Heart left ventricle (tissue), 16 donors: ENCODE measurements at regions not wholly inside any gene's neighbourhood (a gene's known extent, or its start where the extent isn't known, plus 50 kb on each side); places are given as distances from the start of the nearest gene placed in this dataset.

Source experiments
- ATAC-seq, 4 donors: fragments of 200-7000 bp; cut with Tn5 transposase; one replicate each; pipeline ENCODE4 v1.9.1; 2020 to 2022; ENCODE audit warnings: moderate library complexity in 4 of 4, mild to moderate bottlenecking in 3 of 4, moderate number of reproducible peaks in 1 of 4
- DNase-seq, 5 donors: peaks; one replicate each; pipeline ENCODE4 v3.0.0-alpha.2; 2020
- H3K27ac ChIP-seq, 12 donors: fragments of 200-600 bp; sonication (generic) in 4 of 12; one replicate each; pipeline versions ENCODE4 v1.5.0 to v1.8.0; 2016 to 2022; ENCODE audit warnings: mild to moderate bottlenecking in 2 of 12
- H3K27me3 ChIP-seq, 9 donors: fragments of 200-600 bp; sonication (generic) in 2 of 9; one replicate each; pipeline versions ENCODE4 v1.5.1 to v1.8.0; 2016 to 2022; ENCODE audit warnings: mild to moderate bottlenecking in 3 of 9
- H3K36me3 ChIP-seq, 9 donors: fragments of 200-600 bp; sonication (generic) in 2 of 9; one replicate each; pipeline versions ENCODE4 v1.5.0 to v1.8.0; 2018 to 2022; ENCODE audit warnings: mild to moderate bottlenecking in 2 of 9
- H3K4me1 ChIP-seq, 12 donors: fragments of 200-600 bp; sonication (generic) in 4 of 12; one replicate each; pipeline versions ENCODE4 v1.5.0 to v1.8.0; 2016 to 2022; ENCODE audit warnings: mild to moderate bottlenecking in 3 of 12
- H3K4me3 ChIP-seq, 12 donors: fragments of 200-600 bp; sonication (generic) in 4 of 12; one replicate each; pipeline versions ENCODE4 v1.5.0 to v1.8.0; 2017 to 2022; ENCODE audit warnings: mild to moderate bottlenecking in 9 of 12, moderate library complexity in 4 of 12
- H3K9me3 ChIP-seq, 12 donors: fragments of 200-600 bp; sonication (generic) in 4 of 12; one replicate each; pipeline versions ENCODE4 v1.5.0 to v1.8.0; 2016 to 2022; ENCODE audit warnings: mild to moderate bottlenecking in 1 of 12
- POLR2A ChIP-seq, 2 donors: fragments of 450-650 bp; IDR thresholded peaks; one replicate each; pipeline ENCODE4 v1.6.1; 2017; ENCODE audit warnings: antibody characterized with exemption in 2 of 2, mild to moderate bottlenecking in 2 of 2, moderate library complexity in 2 of 2
- WGBS, 4 donors: extraction: QIAGEN DNeasy Blood & Tissue Kit in 2 of 4; methylation state at CpG; one replicate each; pipeline versions ENCODE4 v1.1.5 to v1.1.7; 2013 to 2018; 5-methylcytosine and 5-hydroxymethylcytosine counted together
- intact Hi-C, 10 donors: fragments of 100-400 bp; cut with DNase I; formaldehyde crosslinking; loops; one replicate each; pipeline versions ENCODE4 v1.11.1 to v1.14.2; 2022
- TF ChIP-seq, protein P1 (sequence below), 12 donors: fragments of 200-600 bp; sonication (generic) in 4 of 12; IDR thresholded peaks; one replicate each; pipeline versions ENCODE4 v1.5.0 to v1.8.0; 2018 to 2022; ENCODE audit warnings: antibody characterized with exemption in 12 of 12, mild to moderate bottlenecking in 5 of 12
- donor health status: ischemic (EF 13 %, LVEDD 7.1; RV severe dilation, severe dysfunction).
- donor health status: healthy with polysubstance abuse.
- donor health status: DM: no; HTN: yes; CAD: no.
- donor health status: DM: no; HTN: no; CAD: no.
- donor health status: ischemic (EF 25% LVEDD 6.9; RV normal size, moderate dysfunction).
- donor health status: ischemic (EF 25% LVEDD 5.7; RV mildly dilated, moderate dysfunction).
- donor health status: healthy.
- donor health status: DM: yes; HTN: yes; CAD: no.
- donor health status: ischemic (EF 35%, LVEDD 5.7; RV mildly dilated, moderate dysfunction).
- donor health status: nonischemic (EF 11% LVEDD 7.7; RV severe dilation, severe dysfunction).
- donor health status: DM: yes; HTN: yes; CAD: no.
- donor health status: PGD.
- donor health status: ischemic (EF 29% LVEDD 5.4; RV normal size, mild dysfunction).
- donor health status: nonischemic (EF 23%, LVEDD 6.1; RV moderate dilation, normal function).

DNA sequence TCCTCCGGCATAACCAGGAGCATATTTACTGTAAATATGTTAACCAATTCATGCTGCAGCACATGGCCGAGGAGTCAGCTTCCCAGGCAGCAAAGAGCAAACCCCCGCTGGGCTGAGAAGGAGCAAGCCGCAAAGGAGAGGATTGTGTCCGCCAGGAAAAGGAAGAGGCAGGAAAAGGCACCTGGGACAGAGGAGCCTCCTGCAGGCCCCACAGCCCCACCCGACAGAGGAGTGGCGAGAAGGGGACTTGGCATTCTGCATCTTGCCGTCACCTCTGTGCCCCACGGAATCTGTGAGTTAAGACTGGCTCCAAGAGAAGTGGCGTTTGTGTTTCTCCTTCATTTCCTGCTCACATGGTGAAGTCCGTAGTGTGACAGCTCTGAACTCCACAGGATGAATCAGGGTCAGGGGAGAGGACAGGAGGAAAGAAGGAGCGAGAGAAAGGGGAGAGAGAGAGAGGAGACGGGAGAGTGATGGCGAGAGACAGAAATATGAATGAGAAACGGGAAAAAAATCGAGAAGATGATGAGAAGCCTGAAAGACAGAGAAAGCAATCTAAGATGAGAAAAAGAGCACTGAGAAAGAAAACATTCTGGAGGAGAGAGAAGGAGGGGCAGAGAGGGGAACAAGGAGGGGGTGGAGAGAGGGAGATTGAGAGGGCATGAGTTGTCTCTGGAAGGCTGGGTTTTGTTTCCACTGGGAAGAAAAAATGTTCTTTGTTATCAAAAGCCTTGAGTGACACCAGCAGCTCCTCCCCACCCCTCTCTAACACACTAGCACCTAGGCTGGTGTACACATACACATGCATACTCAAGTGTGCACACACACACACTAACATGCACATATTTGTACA lies 489.6 kb downstream of the MN1 start:
- DNase-seq (no peak), ATAC-seq (no peak)
- WGBS, 4 donors, result 29 to 31% (median 30%) methylated on average over 15 to 16 of the region's 16 CpGs
- peaks cover 0 to 20% (median 4%) of the 10 kb centered on the region in 9 donors for H3K27me3 ChIP-seq
- H3K36me3 ChIP-seq, result no peaks in the 10 kb centered on the region
- peaks cover 0 to 27% (median 2%) of the 10 kb centered on the region in 12 donors for H3K4me1 ChIP-seq
- peaks cover 0 to 8% (median 0%) of the 10 kb centered on the region in 12 donors for H3K9me3 ChIP-seq
- H3K4me3 ChIP-seq, result no peak overlapping the region
- TF ChIP-seq, protein P1, sequence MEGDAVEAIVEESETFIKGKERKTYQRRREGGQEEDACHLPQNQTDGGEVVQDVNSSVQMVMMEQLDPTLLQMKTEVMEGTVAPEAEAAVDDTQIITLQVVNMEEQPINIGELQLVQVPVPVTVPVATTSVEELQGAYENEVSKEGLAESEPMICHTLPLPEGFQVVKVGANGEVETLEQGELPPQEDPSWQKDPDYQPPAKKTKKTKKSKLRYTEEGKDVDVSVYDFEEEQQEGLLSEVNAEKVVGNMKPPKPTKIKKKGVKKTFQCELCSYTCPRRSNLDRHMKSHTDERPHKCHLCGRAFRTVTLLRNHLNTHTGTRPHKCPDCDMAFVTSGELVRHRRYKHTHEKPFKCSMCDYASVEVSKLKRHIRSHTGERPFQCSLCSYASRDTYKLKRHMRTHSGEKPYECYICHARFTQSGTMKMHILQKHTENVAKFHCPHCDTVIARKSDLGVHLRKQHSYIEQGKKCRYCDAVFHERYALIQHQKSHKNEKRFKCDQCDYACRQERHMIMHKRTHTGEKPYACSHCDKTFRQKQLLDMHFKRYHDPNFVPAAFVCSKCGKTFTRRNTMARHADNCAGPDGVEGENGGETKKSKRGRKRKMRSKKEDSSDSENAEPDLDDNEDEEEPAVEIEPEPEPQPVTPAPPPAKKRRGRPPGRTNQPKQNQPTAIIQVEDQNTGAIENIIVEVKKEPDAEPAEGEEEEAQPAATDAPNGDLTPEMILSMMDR (IDR thresholded peaks at IDR 0.05), result no peak
- no peak for TF ChIP-seq POLR2A (IDR thresholded peaks at IDR 0.05)
- peak overlapping the region in 1 of 12 donors; percentile 19 for H3K27ac ChIP-seq
- intact Hi-C loops, result no loop called here

DNA sequence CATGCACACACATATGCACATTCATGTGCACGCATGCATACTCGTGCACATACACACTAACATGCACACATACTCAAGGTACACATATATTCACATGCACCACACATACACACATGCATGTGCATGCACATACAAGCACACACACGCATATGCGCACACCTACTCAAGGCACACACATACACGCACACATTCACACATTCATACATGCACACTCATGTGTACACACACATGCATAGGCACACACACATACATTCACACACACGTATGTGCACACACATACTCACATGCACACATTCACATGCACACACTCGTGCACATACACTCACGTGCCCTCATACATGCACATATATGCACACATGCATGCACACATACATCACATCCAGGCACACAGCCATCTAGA lies 489.0 kb downstream of the MN1 start:
- Histone ChIP-seq H3K27me3 (peaks cover 0 to 20% (median 4%) of the 10 kb centered on the region in 9 donors), H3K4me1 (peaks cover 0 to 27% (median 2%) of the 10 kb centered on the region in 12 donors), H3K27ac (no peak overlapping the region), H3K36me3 (no peaks in the 10 kb centered on the region), H3K9me3 (peaks cover 0 to 8% (median 0%) of the 10 kb centered on the region in 12 donors), H3K4me3 (no peak overlapping the region)
- TF ChIP-seq, protein P1 (IDR thresholded peaks at IDR 0.05), result no peak
- no peak for TF ChIP-seq POLR2A (IDR thresholded peaks at IDR 0.05)
- intact Hi-C loops, result no loop called here
- WGBS, 4 donors, result 68 to 89% (median 82%) methylated on average over 8 of the region's 8 CpGs
- no peak for ATAC-seq
- DNase-seq, result no peak

DNA sequence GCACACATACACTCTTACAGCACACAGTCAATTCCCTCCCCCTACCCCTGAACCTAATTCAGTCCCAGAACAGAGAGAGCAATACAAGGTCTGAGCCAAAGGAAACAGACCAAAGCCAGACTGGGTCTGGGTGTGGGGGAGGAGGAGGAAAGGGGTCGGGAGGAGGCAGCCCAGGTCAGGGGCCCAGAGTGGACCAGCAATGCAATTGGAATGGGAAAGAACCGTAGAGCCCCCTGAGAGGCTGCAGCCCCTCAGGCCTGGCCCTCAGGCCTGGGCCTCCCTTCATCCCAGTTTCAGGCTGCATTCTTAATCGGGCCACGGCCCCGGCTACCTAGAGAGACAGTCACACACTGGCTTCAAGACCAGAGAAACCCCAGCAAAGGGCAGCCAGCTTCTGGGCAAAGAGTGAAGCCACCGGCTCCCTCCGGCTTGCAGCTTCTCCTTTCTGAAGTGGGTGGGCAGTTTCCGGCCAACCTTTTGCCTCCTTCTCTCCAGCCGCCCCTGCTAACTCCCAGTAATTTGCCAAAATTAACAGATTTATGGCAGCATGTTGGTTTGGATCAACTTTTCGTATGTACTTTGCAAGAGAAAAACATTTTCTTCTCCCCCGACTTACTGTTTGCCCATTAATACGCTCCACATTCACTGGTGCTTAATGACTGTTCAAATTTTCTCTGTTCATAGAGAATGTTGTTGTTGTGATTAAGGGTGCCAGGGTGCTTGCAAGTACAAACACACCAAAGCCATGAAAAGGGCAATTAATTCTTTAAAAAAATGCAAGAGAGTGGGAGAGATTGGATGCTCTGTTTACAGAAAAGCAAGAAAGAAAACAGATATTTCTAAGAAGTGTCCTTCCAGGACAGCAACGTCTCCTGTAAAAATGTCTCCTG lies 488.3 kb downstream of the MN1 start:
- no peak overlapping the region for H3K4me3 ChIP-seq
- H3K4me1 ChIP-seq, result peaks cover 0 to 27% (median 2%) of the 10 kb centered on the region in 12 donors
- peaks cover 0 to 5% (median 0%) of the 10 kb centered on the region in 12 donors for H3K9me3 ChIP-seq
- 62 to 71% (median 63%) methylated on average over 13 of the region's 13 CpGs for WGBS, 4 donors
- peak in 2 of 4 donors; percentile 45 to 50 for ATAC-seq
- H3K27me3 ChIP-seq, result peaks cover 0 to 20% (median 4%) of the 10 kb centered on the region in 9 donors
- TF ChIP-seq, protein P1 (IDR thresholded peaks at IDR 0.05), result no peak
- TF ChIP-seq POLR2A (IDR thresholded peaks at IDR 0.05), result no peak
- intact Hi-C loops, result no loop called here
- H3K27ac ChIP-seq, result peak overlapping the region in 6 of 12 donors; percentile 18 to 66 (median 46)
- H3K36me3 ChIP-seq, result no peaks in the 10 kb centered on the region
- peak in 1 of 5 donors; percentile 17 for DNase-seq
